ENCODE measurements at regions not wholly inside any gene's neighbourhood (a gene's known extent, or its start where the extent isn't known, plus 50 kb on each side); places are given as distances from the start of the nearest gene placed in this dataset.

DNA sequence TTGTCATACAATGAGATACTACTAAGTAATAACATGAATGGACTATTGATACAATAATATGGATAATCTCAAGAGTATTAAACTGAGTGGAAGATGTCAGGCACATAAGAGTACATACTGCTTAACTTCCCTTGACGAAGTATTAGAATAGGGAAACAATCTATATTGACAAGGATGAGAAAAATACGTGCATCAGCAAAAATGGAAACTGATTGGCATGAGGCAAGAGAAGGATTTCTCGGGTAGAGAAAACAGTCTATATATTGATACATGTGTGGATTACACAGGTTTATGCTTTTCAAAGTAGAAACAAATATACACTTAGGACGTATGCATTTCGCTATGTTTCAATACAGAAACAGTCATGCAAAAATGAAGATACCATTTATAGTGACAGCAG is 57.4 kb downstream of the PRR20E start:
- no peak for DNase-seq

DNA sequence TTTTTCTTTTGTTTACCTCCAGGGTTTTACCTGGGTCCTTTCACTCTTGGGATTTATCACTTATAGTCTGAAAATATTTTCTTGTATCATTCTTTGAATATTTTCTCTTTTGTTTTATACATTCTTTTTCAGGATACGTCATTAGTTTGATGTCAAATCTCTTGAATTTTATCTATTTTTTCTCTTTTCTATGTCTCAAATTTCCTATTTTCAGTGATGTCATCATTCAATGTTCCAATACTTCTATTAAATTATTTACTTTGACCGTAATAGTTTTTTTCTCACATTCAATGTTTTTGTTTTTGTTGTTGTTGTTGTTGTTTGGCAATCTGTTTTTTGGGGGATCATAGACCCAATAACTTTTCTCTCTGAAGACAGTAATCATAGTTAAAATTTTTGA is 83.5 kb downstream of the PRR20E start:
- DNase-seq, result no peak

DNA sequence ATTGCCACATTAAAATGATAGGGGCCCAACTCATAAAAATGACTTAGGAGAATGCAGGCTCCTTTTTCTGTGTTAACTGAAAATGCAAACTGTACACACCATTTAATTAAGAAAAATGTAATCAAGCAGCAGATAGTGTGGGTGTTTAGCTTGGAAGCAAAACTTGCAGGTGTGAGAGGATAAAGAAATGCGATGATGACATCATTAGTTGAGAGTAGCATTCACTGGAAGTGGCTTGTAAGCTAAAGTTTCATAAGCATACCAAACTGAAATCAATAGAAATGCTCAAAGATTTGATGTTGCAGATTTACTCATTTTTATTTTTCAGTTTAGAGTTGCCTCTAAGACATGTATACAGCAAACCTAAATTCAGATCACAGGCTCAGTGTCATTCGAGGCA is 86.6 kb downstream of the PRR20E start:
- peak; percentile 3 for DNase-seq

GRCh38 chr13:57264965-57265364 is 98.0 kb downstream of the PRR20E start:
- DNase-seq, result no peak

- no peak for DNase-seq
These were observed 103.5 kb downstream of the PRR20E start for GRCh38 chr13:57270493-57270892.

DNA sequence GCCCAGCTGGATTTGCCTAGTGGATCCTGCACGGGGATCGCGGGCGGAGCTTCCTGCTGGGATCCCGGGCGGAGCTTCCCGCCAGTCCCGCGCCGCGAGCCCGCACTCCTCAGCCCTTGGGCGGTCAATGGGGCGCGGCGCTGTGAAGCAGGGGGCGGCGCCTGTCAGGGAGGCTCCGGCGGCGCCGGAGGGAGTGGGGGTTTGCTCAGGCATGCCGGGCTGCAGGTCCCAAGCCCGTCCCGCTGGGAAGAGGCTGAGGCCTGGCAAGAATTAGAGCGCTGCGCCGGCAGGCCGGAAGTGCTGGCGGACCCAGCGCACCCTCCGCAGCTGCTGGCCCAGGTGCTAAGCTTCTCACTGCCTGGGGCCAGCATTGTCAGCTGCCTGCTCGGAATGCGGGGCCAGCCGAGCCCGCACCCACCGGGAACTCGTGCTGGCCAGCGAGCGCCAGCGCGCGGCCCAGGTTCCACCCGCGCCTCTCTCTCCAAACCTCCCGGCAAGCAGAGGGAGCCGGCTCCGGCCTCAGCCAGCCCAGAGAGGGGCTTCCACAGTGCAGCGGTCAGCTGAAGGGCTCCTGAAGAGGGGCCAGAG is 119.6 kb downstream of the PRR20E start:
- no peak for DNase-seq

GRCh38 chr13:57302604-57303003 is 135.6 kb downstream of the PRR20E start:
- no peak for DNase-seq

GRCh38 chr13:57311009-57311586 is 144.1 kb downstream of the PRR20E start:
- DNase-seq, result no peak

DNA sequence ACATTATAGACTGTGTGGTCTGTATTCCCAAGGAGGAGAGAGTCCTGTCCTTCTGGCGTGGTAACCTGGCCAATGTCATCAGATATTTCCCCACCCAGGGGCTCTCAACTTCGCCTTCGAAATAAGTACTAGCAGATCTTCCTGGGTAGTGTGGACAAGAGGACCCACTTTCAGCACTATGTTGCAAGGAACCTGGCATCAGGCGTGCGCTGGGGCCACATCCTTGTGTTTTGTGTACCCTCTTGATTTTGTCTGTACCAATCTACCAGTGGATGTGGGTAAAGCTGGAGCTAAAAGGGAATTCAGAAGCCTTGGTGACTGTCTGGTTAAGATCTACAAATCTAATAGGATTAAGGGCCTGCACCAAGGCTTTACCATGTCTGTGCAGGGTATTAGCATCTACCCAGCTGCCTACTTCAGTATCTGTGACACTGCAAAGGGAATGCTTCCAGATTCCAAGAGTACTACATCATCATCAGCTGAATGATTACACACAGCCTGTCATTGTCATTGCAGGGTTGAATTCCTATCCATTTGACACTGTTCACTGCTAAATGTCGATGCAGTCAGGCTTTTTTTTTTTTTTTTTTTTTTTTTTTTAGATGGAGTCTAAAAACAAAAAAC is 148.0 kb downstream of the PRR20E start:
- no peak for DNase-seq

DNA sequence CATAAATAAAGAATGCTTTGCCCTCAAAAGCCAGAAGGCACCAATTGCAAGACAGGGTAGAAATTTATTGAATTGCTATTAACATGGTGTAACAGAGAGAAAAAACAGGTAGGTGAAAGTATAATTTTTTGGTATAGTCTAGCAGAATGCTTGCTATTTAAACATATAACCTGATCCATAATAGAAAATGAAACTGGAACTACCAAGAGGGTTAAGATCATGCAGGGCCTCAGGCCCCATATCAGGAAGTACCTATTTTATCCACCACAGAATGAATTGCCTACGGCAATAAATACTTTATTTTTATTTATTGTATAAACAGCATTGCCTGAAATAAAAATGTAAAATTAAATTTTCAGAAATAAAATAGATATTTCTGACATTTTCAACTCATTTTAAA is 159.5 kb downstream of the PRR20E start:
- DNase-seq, result peak; percentile 14

DNA sequence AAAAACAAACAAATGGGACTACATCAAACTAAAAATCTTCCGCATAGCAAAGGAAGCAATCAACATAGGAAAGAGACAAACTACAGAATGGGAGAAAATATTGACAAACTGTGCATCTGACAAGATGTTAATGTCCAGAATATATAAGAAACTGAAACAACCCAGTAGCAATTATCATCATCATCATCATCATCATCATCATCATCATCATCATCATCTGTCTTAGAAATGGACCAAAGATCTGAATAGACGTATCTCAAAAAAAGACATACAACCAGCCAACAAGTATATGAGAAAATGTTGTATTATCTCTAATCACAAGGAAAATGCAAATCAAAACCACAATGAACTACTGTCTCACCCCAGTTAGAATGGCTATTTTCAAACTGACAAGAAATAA is 173.9 kb downstream of the PRR20E start:
- DNase-seq, result no peak

DNA sequence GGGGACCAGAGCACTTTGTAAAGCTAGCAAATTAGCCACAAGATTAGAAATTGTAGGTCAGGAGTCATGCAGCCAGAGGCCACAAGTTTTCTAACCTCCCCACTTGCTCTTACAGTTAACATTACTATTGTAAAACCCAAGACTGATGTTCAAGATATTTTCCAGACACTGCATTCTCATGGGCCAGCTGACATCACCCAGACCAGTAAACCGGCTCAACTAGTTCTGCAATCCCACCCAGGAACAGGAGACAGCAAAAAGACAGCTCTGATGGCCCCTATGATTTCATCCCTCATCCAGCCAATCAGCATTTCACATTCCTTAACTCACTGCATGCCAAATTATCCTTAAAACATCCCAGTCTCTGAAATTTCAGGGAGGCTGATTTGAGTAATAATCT is 178.5 kb downstream of the PRR20E start:
- DNase-seq, result no peak

DNA sequence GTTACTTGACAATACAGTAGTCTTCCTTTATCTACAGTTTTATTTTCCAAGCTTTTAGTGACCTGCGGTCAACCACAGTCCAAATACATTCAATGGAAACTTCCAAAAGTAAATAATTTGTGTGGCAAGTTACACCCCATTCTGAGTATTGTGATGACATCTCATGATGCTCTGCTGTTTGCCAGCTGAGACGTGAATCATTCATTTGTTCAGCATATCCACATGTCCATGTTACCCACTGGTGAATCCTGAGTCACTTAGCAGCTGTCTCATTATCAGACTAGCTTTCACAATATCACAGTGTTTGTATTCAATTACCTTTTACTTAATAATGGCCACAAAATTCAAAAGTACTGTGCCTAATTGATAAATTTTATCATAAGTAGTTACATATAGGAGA is 179.8 kb downstream of the PRR20E start:
- no peak for DNase-seq

DNA sequence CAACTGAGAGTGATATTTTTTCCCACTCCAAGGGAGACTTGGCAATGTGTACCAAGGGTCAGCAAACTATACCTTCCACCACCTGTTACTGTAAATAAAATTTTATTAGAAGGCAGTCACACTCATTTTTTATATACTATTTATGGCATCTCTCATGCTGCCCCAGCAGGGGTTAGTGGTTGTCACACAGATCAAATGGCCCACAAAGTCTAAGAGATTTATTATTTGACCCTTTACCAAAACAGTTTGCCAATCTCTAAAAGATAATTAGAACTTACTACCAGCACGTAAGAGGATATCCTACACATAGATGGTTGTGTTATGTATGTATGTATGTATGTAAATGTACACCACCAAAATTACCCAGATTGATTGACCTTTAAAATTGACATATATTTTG is 185.1 kb downstream of the PRR20E start:
- DNase-seq, result no peak

GRCh38 chr13:57353831-57354230 is 186.8 kb downstream of the PRR20E start:
- DNase-seq, result no peak

DNA sequence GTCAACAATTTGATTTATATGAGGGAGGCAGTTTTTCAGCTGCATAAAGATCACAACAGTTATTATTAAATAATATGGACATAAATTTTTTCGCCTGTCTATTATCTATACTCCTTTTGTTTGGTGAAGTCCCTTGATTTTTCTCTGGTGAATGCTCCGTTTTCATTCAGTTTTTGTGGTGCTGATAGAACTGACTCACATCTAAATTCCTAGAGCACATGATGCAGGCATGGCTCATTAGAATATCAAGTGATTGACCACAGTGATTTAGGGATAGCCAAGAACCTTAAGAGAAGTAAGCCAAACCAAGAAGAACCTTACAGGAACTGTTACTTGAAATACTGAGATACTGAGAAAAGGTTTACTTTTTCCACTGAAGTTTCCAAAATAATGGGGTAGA is 208.9 kb downstream of the PRR20E start:
- no peak for DNase-seq

DNA sequence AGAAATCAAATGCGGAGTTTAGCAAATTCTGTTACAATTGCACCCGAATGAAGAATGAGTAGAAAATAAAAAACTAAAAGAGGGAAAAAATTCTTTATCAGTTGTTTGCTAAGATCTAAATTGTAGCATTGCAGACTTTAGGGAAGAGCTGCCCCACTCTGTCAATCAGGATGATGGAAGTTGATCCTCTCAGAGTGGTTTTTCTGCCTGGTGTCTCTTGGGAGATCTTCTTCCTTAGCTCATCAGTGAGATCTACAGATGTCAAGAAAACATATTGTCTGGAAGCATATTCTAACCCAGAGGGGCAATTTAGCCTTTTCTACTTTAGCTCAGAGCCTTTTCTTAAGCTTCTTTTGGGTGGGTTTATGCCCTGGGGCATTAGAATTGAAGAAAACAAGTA is 223.2 kb upstream of the PCDH17 start:
- no peak for DNase-seq

DNA sequence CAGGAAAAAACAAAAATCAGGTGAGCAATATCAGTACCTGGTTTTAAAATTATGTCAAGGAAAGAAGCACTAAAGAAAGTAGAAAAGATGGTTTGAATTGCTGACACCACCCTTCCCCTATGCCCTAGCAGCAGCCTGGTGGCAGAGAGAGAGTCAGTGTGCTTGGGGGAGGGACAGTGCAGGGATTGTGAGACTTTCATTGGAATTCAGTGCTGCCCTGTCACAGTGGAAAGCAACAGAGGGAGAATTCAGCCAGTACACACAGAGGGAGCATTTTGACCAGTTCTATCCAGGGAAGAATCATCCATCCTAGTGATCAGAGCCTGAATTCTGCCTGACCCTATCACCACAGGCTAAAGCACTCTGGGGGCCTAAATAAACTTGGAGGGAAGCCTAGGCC is 222.4 kb upstream of the PCDH17 start:
- no peak for DNase-seq

- no peak for DNase-seq
These were observed 221.9 kb upstream of the PCDH17 start for GRCh38 chr13:57409656-57410055.

GRCh38 chr13:57418067-57418677 is 213.4 kb upstream of the PCDH17 start:
- peak; percentile 20 for DNase-seq

- DNase-seq, result no peak
These were observed 207.2 kb upstream of the PCDH17 start for GRCh38 chr13:57424379-57424778.

- no peak for DNase-seq
These were observed 206.0 kb upstream of the PCDH17 start for GRCh38 chr13:57425531-57425930.

GRCh38 chr13:57437587-57437986 is 194.0 kb upstream of the PCDH17 start:
- no peak for DNase-seq

DNA sequence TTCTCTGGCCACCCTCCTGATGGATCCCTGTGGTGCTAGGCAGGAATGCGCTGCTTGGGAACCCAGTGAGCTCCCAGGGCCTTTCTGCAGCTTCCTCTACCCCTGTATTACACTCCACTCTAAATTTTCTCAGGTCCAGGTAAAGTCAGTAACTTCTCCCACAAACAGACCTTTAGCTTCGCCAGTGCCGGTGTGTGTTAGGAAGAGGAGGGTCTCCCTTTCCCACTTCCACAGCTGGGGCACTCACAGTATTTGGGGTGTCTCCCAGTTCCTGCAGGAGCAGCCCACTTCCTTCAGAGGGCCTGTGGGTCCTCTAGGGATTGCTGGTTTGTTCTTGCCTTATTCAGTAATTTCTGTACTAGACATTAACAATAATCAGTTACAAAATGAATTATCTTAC is 193.5 kb upstream of the PCDH17 start:
- no peak for DNase-seq

DNA sequence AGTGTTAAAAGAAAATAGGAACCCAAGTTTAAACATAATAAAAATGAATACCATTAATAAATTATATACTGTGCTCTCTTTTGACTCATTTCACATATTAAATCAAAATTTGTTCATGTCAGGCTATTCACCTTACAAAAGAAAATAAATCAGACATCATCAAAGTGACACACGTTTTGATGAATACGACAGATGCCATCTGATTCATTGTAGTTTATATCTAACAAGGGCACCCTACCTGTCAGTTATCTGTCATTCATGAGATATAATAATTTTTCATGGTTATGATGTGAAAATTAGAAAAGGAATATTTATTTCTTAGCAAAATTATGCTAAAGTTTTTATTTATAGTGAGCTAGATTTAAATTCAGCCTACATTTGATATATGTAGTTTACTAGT is 188.1 kb upstream of the PCDH17 start:
- DNase-seq, result no peak
